SK-N-SH treated with all-trans-retinoic acid at 6 μM for 48 hours (cell line): ENCODE measurements at regions not wholly inside any gene's neighbourhood (a gene's known extent, or its start where the extent isn't known, plus 50 kb on each side); places are given as distances from the start of the nearest gene placed in this dataset.

Experiments
- ATAC-seq: fragments of 200-7000 bp; cut with Tn5 transposase; 3 replicates; pipeline ENCODE4 v1.9.1; 2020; ENCODE audit warnings: mild to moderate bottlenecking, moderate library complexity
- ARNTL ChIP-seq: fragments of 450-650 bp; formaldehyde crosslinking; IDR thresholded peaks from 2 replicates; pipeline ENCODE4 v1.5.0; 2020; ENCODE audit warnings: low read depth, mild to moderate bottlenecking, moderate library complexity, borderline replicate concordance
- BACH2 ChIP-seq: fragments of 250-450 bp; sonication (Bioruptor Pico); IDR thresholded peaks from 2 replicates; pipeline ENCODE4 v1.9.0; 2021; ENCODE audit warnings: mild to moderate bottlenecking, borderline replicate concordance
- CREB5 ChIP-seq: fragments of 250-450 bp; sonication (Bioruptor Pico); IDR thresholded peaks from 2 replicates; pipeline ENCODE4 v1.5.1; 2020; ENCODE audit warnings: low read depth, mild to moderate bottlenecking, moderate library complexity
- CSDC2 ChIP-seq: fragments of 250-450 bp; sonication (Bioruptor Pico); IDR thresholded peaks from 2 replicates; pipeline ENCODE4 v1.5.0; 2020; ENCODE audit warnings: mild to moderate bottlenecking, moderate library complexity
- CSRNP3 ChIP-seq: fragments of 250-450 bp; sonication (Bioruptor Pico); IDR thresholded peaks from 2 replicates; pipeline ENCODE4 v1.5.1; 2021; ENCODE audit warnings: mild to moderate bottlenecking, moderate library complexity
- ESRRG ChIP-seq: fragments of 250-450 bp; sonication (Bioruptor Pico); IDR thresholded peaks from 2 replicates; pipeline ENCODE4 v1.6.1; 2021; ENCODE audit warnings: mild to moderate bottlenecking
- GLIS3 ChIP-seq: fragments of 250-450 bp; sonication (Bioruptor Pico); IDR thresholded peaks from 2 replicates; pipeline ENCODE4 v1.5.0; 2020; ENCODE audit warnings: mild to moderate bottlenecking, moderate library complexity
- ISL1 ChIP-seq: fragments of 250-450 bp; sonication (Bioruptor Pico); IDR thresholded peaks from 2 replicates; pipeline ENCODE4 v2.1.2; 2022; ENCODE audit warnings: mild to moderate bottlenecking, moderate library complexity
- OSR1 ChIP-seq: fragments of 250-450 bp; sonication (Bioruptor Pico); IDR thresholded peaks from 2 replicates; pipeline ENCODE4 v1.8.0; 2022; ENCODE audit warnings: moderate library complexity, mild to moderate bottlenecking, inconsistent platforms
- PPARA ChIP-seq: fragments of 250-450 bp; sonication (Bioruptor Pico); IDR thresholded peaks from 2 replicates; pipeline ENCODE4 v1.5.0; 2020; ENCODE audit warnings: mild to moderate bottlenecking, borderline replicate concordance
- RARB ChIP-seq: fragments of 250-450 bp; sonication (Bioruptor Pico); IDR thresholded peaks from 2 replicates; pipeline ENCODE4 v1.8.0; 2021; ENCODE audit warnings: mild to moderate bottlenecking, moderate library complexity
- TCF4 ChIP-seq: fragments of 250-450 bp; sonication (Bioruptor Pico); IDR thresholded peaks from 2 replicates; pipeline ENCODE4 v1.8.0; 2021; ENCODE audit warnings: mild to moderate bottlenecking, moderate library complexity, borderline replicate concordance
- TOX ChIP-seq: fragments of 250-450 bp; sonication (Bioruptor Pico); IDR thresholded peaks from 2 replicates; pipeline ENCODE4 v1.8.0; 2021; ENCODE audit warnings: mild to moderate bottlenecking, moderate library complexity, borderline replicate concordance
- TSHZ2 ChIP-seq: fragments of 250-450 bp; sonication (Bioruptor Pico); IDR thresholded peaks from 2 replicates; pipeline ENCODE4 v1.5.0; 2020; ENCODE audit warnings: mild to moderate bottlenecking, moderate library complexity
- ZFP3 ChIP-seq: fragments of 250-450 bp; sonication (Bioruptor Pico); IDR thresholded peaks from 2 replicates; pipeline ENCODE4 v1.5.0; 2020; ENCODE audit warnings: mild to moderate bottlenecking, moderate library complexity
- ZNF565 ChIP-seq: fragments of 450-650 bp; formaldehyde crosslinking; conservative IDR thresholded peaks from 2 replicates; pipeline ENCODE4 v1.5.0; 2020; ENCODE audit warnings: low read depth, mild to moderate bottlenecking, moderate library complexity
- ZNF70 ChIP-seq: fragments of 450-650 bp; formaldehyde crosslinking; IDR thresholded peaks from 2 replicates; pipeline ENCODE4 v1.5.0; 2020; ENCODE audit warnings: mild to moderate bottlenecking, moderate library complexity
- ZNF8 ChIP-seq: fragments of 450-650 bp; formaldehyde crosslinking; IDR thresholded peaks from 2 replicates; pipeline ENCODE4 v1.5.0; 2020; ENCODE audit warnings: mild to moderate bottlenecking, moderate library complexity
- TF ChIP-seq, protein P1 (sequence below): fragments of 250-450 bp; sonication (Bioruptor Pico); IDR thresholded peaks from 2 replicates; pipeline ENCODE4 v1.8.0; 2020; ENCODE audit warnings: mild to moderate bottlenecking, moderate library complexity, borderline replicate concordance
- TF ChIP-seq, protein P2 (sequence below): fragments of 250-450 bp; sonication (Bioruptor Pico); IDR thresholded peaks from 2 replicates; pipeline ENCODE4 v1.8.0; 2021; ENCODE audit warnings: low read depth, mild to moderate bottlenecking, moderate library complexity, borderline replicate concordance

DNA sequence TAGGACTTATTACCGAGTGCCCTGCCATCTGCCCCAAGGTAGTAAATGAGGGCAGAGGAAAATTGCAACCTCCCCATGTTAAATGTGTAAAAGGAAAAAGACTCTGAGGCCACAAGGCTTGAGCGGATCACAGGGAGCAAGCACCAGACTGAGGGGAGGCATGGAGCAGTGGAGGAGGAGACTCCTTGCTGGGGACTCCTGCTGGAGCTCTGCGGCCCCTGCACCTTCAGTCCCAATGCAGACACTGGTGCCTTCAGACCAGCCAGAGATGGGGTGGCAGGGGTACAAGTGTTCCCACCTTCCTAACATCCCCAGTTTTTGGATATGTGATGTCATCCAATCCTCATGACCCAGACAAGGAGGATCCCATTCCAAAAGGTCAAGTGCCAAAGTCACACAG, 128.4 kb upstream of the NGF start:
- TF ChIP-seq, protein P1, sequence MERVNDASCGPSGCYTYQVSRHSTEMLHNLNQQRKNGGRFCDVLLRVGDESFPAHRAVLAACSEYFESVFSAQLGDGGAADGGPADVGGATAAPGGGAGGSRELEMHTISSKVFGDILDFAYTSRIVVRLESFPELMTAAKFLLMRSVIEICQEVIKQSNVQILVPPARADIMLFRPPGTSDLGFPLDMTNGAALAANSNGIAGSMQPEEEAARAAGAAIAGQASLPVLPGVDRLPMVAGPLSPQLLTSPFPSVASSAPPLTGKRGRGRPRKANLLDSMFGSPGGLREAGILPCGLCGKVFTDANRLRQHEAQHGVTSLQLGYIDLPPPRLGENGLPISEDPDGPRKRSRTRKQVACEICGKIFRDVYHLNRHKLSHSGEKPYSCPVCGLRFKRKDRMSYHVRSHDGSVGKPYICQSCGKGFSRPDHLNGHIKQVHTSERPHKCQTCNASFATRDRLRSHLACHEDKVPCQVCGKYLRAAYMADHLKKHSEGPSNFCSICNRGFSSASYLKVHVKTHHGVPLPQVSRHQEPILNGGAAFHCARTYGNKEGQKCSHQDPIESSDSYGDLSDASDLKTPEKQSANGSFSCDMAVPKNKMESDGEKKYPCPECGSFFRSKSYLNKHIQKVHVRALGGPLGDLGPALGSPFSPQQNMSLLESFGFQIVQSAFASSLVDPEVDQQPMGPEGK (CRISPR knock-in tag), result no peak
- TF ChIP-seq ZNF565 (no peak), CREB5 (no peak), RARB (CRISPR knock-in tag) (no peak), TCF4 (no peak), TSHZ2 (CRISPR knock-in tag) (no peak), GLIS3 (CRISPR knock-in tag) (no peak), BACH2 (no peak), CSDC2 (CRISPR knock-in tag) (no peak), CSRNP3 (CRISPR knock-in tag) (no peak)
- TF ChIP-seq, all 23 proteins: peak for 0
- ATAC-seq, result peak; percentile 66

- no peak; the same call in 2 of the 3 replicates for ATAC-seq
- no peak for TF ChIP-seq ISL1 (CRISPR knock-in tag)
- no peak for TF ChIP-seq ZFP3 (CRISPR knock-in tag)
- no peak for TF ChIP-seq OSR1 (CRISPR knock-in tag)
- no peak for TF ChIP-seq PPARA (CRISPR knock-in tag)
- TF ChIP-seq RARB (CRISPR knock-in tag), result no peak
- no peak for TF ChIP-seq ARNTL (CRISPR knock-in tag)
- no peak for TF ChIP-seq TSHZ2 (CRISPR knock-in tag)
- TF ChIP-seq, protein P2, sequence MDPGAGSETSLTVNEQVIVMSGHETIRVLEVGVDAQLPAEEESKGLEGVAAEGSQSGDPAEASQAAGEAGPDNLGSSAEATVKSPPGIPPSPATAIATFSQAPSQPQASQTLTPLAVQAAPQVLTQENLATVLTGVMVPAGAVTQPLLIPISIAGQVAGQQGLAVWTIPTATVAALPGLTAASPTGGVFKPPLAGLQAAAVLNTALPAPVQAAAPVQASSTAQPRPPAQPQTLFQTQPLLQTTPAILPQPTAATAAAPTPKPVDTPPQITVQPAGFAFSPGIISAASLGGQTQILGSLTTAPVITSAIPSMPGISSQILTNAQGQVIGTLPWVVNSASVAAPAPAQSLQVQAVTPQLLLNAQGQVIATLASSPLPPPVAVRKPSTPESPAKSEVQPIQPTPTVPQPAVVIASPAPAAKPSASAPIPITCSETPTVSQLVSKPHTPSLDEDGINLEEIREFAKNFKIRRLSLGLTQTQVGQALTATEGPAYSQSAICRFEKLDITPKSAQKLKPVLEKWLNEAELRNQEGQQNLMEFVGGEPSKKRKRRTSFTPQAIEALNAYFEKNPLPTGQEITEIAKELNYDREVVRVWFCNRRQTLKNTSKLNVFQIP (CRISPR knock-in tag), result no peak
- no peak for TF ChIP-seq ESRRG
- no peak for TF ChIP-seq GLIS3 (CRISPR knock-in tag)
- TF ChIP-seq CSRNP3 (CRISPR knock-in tag), result no peak
- TF ChIP-seq ZNF8 (CRISPR knock-in tag), result no peak
- no peak for TF ChIP-seq TOX (CRISPR knock-in tag)
- TF ChIP-seq, protein P1 (CRISPR knock-in tag), result no peak
- TF ChIP-seq ZNF70 (CRISPR knock-in tag), result no peak
Measured at GRCh38 chr1:115465802-115466363, 127.8 kb upstream of the NGF start.
